Upper lobe of left lung (tissue), 4 donors: ENCODE measurements at regions not wholly inside any gene's neighbourhood (a gene's known extent, or its start where the extent isn't known, plus 50 kb on each side); places are given as distances from the start of the nearest gene placed in this dataset.

ENCODE experiments used
- CTCF ChIP-seq, 6 experiments: fragments of 450-650 bp in 4 of 6; fragments of 200-600 bp in 2 of 6; sonication (generic) in 2 of 6; IDR thresholded peaks; one replicate each; pipeline ENCODE4 v1.5.1; 2016 to 2019; ENCODE audit warnings: antibody characterized with exemption in 6 of 6
- POLR2AphosphoS5 ChIP-seq, 2 donors: sonication (generic); formaldehyde crosslinking; IDR thresholded peaks; one replicate each; pipeline ENCODE4 v1.5.1; 2017; ENCODE audit warnings: antibody characterized with exemption in 2 of 2

GRCh38 chr6:50467931-50468330 is 245.4 kb upstream of the TFAP2D start:
- TF ChIP-seq CTCF (IDR thresholded peaks at IDR 0.05), result no peak
- TF ChIP-seq POLR2AphosphoS5 (IDR thresholded peaks at IDR 0.05), result no peak
